GM18909 (cell line): ENCODE measurements at regions not wholly inside any gene's neighbourhood (a gene's known extent, or its start where the extent isn't known, plus 50 kb on each side); places are given as distances from the start of the nearest gene placed in this dataset.
"Not testable (repeated sequence)": the region's sequence is repeated elsewhere in the genome, so short reads cannot be mapped to it uniquely, and the experiment has no call there.

ENCODE experiments used
- ATAC-seq: cut with Tn5 transposase; IDR thresholded peaks from one replicate; pipeline ENCODE4 v1.9.1; 2021; ENCODE audit warnings: mild to moderate bottlenecking; ENCODE audit not compliant: unreplicated experiment, poor library complexity

- peak; percentile 92 for ATAC-seq
Measured at GRCh38 chrX:22748093-22748999, 251.4 kb upstream of the DDX53 start.

DNA sequence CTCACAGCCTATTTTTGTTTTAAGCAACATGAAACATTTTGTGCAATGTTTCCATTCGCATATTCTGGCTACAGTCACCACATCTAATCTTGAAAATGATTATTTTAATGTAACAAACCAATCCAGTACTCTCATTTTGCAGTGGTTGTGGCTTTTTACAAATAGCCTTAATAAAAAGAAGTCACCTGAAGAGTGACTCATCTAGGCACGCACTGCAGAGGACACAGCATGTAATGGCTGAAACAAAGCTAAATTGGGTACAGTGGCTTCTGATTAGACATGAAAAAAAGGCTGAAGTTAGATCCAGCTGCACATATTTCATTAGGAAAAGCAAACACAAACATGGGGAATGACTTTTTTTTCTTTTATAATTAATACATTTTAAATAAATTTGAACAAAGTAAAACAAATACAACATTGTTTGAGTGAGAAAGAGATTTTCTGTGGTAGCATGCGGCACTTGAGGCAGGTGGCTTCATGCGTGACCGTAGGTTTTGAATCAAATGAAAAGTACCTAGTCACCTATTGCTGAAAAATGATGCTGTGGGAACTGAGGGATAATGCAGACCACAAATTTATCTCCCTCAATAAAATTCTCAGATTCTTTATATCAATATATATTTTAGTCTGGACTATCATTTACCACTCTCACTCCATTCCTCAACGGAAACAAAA, 240.8 kb upstream of the DDX53 start:
- peak; percentile 89 for ATAC-seq

DNA sequence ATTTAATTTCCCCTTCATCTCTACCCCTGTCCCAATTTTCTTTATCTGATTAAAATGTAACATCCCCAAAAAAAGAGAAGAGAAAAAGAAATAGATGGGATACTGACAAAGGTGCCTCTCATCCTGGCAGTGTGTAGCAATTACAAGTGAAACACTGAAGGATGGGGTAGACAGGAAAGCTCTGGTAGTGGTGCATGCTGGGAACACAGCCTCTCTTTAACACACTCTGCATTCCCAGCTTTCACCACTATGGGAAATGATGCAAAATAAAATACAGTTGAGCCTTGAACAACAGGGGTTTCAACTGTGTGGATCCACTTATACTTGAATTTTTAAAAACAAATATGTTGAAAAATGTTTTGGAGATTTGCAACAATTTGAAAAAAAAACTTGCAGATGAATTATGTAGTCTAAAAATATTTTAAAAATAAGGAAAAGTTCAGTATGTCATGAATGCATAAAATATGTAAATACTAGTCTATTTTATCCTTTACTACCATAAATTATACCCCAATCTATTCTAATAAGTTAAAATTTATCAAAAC, 239.2 kb upstream of the DDX53 start:
- no peak for ATAC-seq

- ATAC-seq: no peak
Measured at GRCh38 chrX:22788221-22788620, 211.5 kb upstream of the DDX53 start.

DNA sequence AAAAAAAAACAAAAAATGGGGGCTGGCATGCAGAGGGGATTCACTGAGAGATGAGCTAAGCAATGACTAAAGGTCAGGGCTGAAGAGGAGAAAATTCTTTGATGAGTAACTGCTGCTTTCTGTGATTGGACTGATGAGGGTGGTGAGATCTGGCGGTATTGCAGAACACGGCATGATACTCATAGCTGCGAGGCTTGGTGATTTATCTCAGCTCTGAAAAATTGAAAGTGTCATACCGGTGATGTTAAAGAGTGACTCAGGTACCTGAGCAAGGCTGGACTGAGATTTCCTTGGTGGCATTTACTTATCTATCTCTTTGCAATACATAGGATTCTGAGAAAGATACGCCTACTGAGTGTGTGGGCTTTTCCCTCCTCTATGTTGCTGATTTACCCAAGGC, 204.1 kb upstream of the DDX53 start:
- ATAC-seq: no peak

DNA sequence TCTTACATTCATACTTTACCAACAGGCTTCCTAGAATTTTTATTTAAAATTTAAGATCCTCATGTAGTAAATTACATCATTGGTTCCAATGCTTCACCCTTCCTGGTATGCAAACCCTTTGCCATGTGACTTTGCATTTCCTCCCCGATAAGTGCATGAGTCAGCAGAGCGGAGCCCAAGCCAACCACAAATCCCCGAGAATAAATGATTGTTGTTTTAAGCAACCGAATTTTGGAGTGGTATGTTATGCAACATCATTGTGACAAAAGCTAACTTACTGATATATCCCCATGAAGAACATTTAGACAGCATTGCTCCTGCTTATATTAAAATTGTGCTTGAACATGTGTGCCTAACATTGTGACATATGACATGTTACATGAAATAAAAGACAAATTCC, 199.4 kb upstream of the DDX53 start:
- ATAC-seq: no peak

DNA sequence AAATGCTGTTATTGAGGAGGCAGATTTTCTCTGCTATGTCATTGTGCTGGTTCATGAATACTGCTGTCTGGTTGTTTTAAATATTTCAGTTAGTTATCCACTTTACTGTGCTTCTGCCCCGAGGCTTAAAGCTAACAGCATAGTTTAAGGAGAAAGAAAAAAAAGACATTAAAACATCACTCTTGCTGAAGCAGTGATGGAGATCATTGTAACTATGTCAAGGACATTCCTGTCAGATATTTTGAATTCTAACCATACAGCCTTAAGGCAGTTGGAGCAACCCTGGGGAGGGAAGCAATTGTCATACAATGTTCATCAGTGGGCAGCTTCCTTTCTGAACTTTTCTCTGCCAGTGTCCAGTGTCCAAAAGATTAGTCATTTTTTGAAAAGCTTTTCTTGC, 199.0 kb upstream of the DDX53 start:
- ATAC-seq: no peak

DNA sequence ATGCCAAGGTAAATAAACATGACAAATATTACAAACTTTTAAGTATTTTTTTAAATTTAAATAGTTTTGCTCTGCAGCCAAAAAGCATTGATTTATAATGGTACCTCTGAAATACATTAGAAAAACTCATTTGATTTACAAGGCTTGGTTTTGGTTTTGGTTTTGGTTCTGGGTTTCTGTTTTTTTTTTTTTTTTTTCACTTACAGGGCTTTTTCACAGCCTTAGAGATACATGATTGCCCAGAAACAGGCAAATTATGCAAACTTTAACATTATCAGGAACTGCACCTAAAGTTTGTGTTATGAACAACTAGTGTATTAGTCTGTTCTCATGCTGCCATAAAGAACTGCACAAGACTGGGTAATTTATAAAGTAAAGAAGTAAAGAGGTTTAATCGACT, 196.4 kb upstream of the DDX53 start:
- ATAC-seq: peak; percentile 57

- ATAC-seq: no peak
Measured at GRCh38 chrX:22810876-22811275, 188.9 kb upstream of the DDX53 start.

GRCh38 chrX:22818061-22818460, 181.7 kb upstream of the DDX53 start:
- ATAC-seq: no peak

DNA sequence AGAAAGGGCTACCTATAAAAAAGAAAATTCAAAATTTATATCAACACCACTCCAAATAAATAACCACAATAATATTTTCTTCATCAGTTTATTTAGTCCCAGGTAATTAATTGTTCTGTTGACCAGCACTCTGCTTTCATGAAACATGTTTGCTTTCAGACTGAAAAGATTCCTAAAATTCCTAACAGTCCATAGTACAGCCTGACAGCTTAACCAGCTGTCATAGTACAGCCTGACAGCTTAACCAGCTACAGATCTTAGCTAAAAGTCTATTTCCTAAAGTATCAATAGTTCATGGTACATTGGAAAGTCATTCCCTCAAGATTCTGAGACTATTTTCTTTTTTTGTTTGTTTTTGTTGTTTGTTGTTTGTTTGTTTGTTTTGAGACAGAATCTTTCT, 144.1 kb upstream of the DDX53 start:
- ATAC-seq: no peak

DNA sequence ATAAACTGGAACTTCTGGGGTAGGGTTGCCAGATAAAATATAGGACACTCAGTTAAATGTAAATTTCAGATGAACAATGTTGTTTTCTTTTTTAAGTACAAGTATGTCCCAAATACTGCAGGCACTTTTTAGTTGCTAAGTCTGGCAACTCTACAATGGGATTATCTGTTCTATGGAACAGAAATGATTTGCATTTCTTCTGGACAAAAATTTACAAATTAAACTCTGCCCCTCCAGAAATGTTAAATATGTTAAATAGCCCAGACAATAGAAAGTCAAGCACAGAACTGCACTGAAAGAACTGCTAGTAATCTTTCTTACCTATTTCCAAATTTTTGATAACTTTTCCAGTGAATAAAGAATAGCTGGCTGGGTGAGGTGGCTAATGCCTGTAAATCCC, 140.1 kb upstream of the DDX53 start:
- ATAC-seq: no peak

GRCh38 chrX:22866801-22867200, 133.0 kb upstream of the DDX53 start:
- ATAC-seq: not testable (repeated sequence)

DNA sequence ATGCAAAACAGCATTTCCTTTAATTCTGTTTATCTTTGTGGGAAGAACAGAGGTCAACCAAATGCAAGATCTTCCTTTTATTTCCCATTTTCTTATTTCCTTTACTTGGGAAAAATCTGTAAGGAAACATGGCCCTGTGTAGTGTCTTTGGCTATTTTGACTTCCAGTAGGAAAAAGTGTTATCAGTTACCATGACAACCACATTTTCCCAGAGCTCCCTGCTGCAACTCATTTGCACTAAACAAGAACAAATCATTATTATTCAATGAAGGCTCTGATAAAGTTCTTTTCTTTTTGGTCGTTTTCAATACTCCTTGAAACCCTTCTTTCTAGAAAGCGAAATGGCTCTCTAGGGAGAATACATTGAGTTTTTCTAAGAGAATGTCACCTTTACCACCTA, 117.2 kb upstream of the DDX53 start:
- no peak for ATAC-seq

DNA sequence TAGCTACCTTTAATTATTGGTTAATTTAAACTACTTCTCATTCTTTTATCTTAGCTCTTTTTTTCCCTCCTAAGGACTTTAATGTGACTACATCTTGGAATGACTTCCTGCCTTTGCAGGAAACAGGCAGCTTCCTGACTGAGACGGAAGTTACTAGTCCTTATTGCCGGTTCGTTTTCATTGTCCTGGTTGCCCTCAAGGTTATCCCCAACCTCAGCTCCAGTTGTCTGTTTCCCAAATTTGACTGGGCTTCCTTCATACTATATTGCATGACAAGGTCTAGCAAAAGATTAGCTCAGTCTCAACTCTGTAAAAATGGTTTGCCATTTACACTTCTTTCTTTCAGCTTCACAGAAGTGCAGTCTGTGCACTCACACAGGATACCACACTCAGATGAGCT, 109.9 kb upstream of the DDX53 start:
- no peak for ATAC-seq

- no peak for ATAC-seq
Measured at GRCh38 chrX:22912616-22913015, 87.1 kb upstream of the DDX53 start.

GRCh38 chrX:22922961-22923360, 76.8 kb upstream of the DDX53 start:
- ATAC-seq: no peak

DNA sequence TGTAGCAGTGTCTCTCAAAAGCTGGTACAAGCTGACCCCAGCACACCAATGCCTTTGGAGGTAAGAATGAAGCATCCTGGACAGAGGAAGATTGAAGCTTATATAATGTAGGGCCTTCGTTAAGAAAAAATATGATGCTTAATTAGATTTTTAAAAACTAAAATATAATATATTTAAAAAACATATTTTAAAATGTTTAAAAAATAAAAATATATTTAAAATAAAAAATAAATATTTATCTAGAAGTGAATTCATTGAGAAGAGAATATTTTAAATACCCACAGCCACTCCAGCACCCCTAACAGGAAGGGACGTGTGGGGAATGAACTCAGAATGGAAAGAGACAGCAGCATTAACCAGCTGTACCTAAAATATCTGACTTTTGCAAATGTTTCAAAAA, 65.1 kb upstream of the DDX53 start:
- no peak for ATAC-seq

DNA sequence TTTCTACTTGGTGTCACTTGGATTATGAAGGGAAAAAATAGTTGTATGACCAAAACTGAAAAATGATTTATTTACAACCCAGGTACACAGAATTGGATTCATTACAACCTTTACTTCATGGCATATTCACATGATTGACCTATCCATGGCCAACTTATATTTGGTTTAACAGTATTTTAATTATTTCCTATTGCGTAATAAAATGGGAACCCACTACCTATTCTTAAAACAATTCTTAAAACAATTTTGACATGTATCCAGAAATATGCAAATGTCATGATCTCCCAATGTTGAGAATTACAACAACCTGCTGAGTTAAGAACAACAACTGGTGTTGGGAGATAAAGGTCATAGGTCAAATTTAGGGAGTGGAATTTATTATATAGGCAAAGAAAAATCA, 54.8 kb upstream of the DDX53 start:
- ATAC-seq: no peak
